Activated T-helper 9 cell treated with anti-CD3 and anti-CD28 coated beads, Interleukin-2, amount 50 U/mL, for 16 hours (primary cell): ENCODE measurements at regions not wholly inside any gene's neighbourhood (a gene's known extent, or its start where the extent isn't known, plus 50 kb on each side); places are given as distances from the start of the nearest gene placed in this dataset.

ENCODE experiments used
- DNase-seq: peaks from one replicate; pipeline ENCODE4 v3.0.0-alpha.2; 2020; ENCODE audit warnings: low read depth

GRCh38 chr17:77394540-77395295 is 253.9 kb downstream of the SEC14L1 start:
- DNase-seq = no peak

- no peak for DNase-seq
These were observed 254.8 kb downstream of the SEC14L1 start for GRCh38 chr17:77395501-77396048.

- no peak for DNase-seq
These were observed 255.8 kb downstream of the SEC14L1 start for GRCh38 chr17:77396610-77397009.

- no peak for DNase-seq
These were observed 257.5 kb downstream of the SEC14L1 start for GRCh38 chr17:77398274-77398673.

GRCh38 chr17:77399319-77399957 is 258.7 kb downstream of the SEC14L1 start:
- DNase-seq = no peak

- peak; percentile 74 for DNase-seq
These were observed 259.7 kb downstream of the SEC14L1 start for GRCh38 chr17:77400445-77400870.

- DNase-seq = no peak
These were observed 261.5 kb downstream of the SEC14L1 start for GRCh38 chr17:77402159-77402731.

- DNase-seq = no peak
These were observed 263.1 kb downstream of the SEC14L1 start for GRCh38 chr17:77403854-77404253.

GRCh38 chr17:77404812-77405581 is 264.2 kb downstream of the SEC14L1 start:
- DNase-seq = peak; percentile 77

GRCh38 chr17:77405867-77406732 is 265.3 kb downstream of the SEC14L1 start:
- no peak for DNase-seq

GRCh38 chr17:77407321-77408277 is 266.8 kb downstream of the SEC14L1 start:
- no peak for DNase-seq

- DNase-seq = no peak
These were observed 267.5 kb downstream of the SEC14L1 start for GRCh38 chr17:77408284-77408683.

GRCh38 chr17:77409282-77410161 is 268.8 kb downstream of the SEC14L1 start:
- no peak for DNase-seq

- DNase-seq = no peak
These were observed 269.7 kb downstream of the SEC14L1 start for GRCh38 chr17:77410470-77410869.

- no peak for DNase-seq
These were observed 274.1 kb downstream of the SEC14L1 start for GRCh38 chr17:77414811-77415400.

GRCh38 chr17:77416105-77416713 is 275.4 kb downstream of the SEC14L1 start:
- DNase-seq = no peak

GRCh38 chr17:77417575-77417974 is 276.8 kb downstream of the SEC14L1 start:
- DNase-seq = no peak

- no peak for DNase-seq
These were observed 277.8 kb downstream of the SEC14L1 start for GRCh38 chr17:77418609-77419008.
